Esophagus muscularis mucosa (tissue), 4 donors: ENCODE measurements at regions not wholly inside any gene's neighbourhood (a gene's known extent, or its start where the extent isn't known, plus 50 kb on each side); places are given as distances from the start of the nearest gene placed in this dataset.

ENCODE experiments used
- CTCF ChIP-seq, 3 experiments: fragments of 200-600 bp in 2 of 3; fragments of 450-650 bp in 1 of 3; sonication (generic) in 2 of 3; IDR thresholded peaks; one replicate each; pipeline ENCODE4 v1.5.1; 2017 to 2019; ENCODE audit warnings: antibody characterized with exemption in 3 of 3, mild to moderate bottlenecking in 2 of 3, moderate library complexity in 1 of 3
- EP300 ChIP-seq: sonication (generic); formaldehyde crosslinking; IDR thresholded peaks from one replicate; pipeline ENCODE4 v1.6.1; 2017; ENCODE audit warnings: antibody characterized with exemption
- POLR2A ChIP-seq: fragments of 450-650 bp; IDR thresholded peaks from one replicate; pipeline ENCODE4 v1.6.1; 2017; ENCODE audit warnings: antibody characterized with exemption, moderate library complexity, mild to moderate bottlenecking, low read depth

- TF ChIP-seq CTCF (IDR thresholded peaks at IDR 0.05), result no peak
- TF ChIP-seq POLR2A, result no peak
- no peak for TF ChIP-seq EP300
Observed at GRCh38 chr4:173450281-173450680, 51.4 kb upstream of the SCRG1 start.
